GM23248 (cell line): ENCODE measurements at regions not wholly inside any gene's neighbourhood (a gene's known extent, or its start where the extent isn't known, plus 50 kb on each side); places are given as distances from the start of the nearest gene placed in this dataset.

ENCODE experiments used
- EZH2 ChIP-seq: fragments of 200-600 bp; sonication (generic); IDR thresholded peaks from 2 replicates; pipeline ENCODE4 v1.6.1; 2018; ENCODE audit warnings: antibody characterized with exemption, mild to moderate bottlenecking; ENCODE audit not compliant: insufficient read depth, poor library complexity, severe bottlenecking
- EZH2phosphoT487 ChIP-seq: fragments of 200-600 bp; sonication (generic); IDR thresholded peaks from 2 replicates; pipeline ENCODE4 v1.6.1; 2018; ENCODE audit warnings: antibody characterized with exemption, moderate library complexity, mild to moderate bottlenecking, low read depth; ENCODE audit not compliant: insufficient read depth

DNA sequence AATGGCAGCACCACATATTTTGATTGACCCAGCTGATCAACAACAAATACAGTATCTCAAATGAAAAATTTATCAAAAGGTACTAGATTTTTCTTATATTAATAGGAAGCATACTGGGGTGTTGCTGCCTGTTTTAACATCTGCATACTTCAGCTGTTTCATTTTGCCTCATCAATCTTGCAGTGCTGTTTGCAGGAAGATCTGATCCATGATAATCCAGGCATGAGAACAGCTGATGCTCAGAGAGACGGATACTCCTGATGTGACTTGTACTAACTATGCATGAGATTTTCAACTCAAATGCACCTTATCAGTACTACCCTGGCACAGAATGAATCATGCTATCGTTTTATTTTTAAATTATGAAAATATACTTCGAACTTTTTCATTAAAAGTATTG lies 2136.8 kb downstream of the PCDH9 start:
- no peak for TF ChIP-seq EZH2
- TF ChIP-seq EZH2phosphoT487, result no peak
